NT2/D1 (cell line): ENCODE measurements at regions not wholly inside any gene's neighbourhood (a gene's known extent, or its start where the extent isn't known, plus 50 kb on each side); places are given as distances from the start of the nearest gene placed in this dataset.

Experiments
- DNase-seq: peaks from one replicate; pipeline ENCODE4 v3.0.0-alpha.2; 2011; ENCODE audit warnings: low read depth, low spot score
- H3K27me3 ChIP-seq: 2 replicates; pipeline ENCODE4 v1.6.0; 2011; ENCODE audit warnings: mild to moderate bottlenecking; ENCODE audit not compliant: insufficient read length, insufficient read depth
- H3K36me3 ChIP-seq: 2 replicates; pipeline ENCODE4 v1.6.1; 2011; ENCODE audit warnings: mild to moderate bottlenecking, low read length, mixed read lengths; ENCODE audit not compliant: insufficient read depth, insufficient read length
- H3K4me1 ChIP-seq: 2 replicates; pipeline ENCODE4 v1.5.1; 2011; ENCODE audit not compliant: insufficient read depth, insufficient read length
- H3K4me3 ChIP-seq: 2 replicates; pipeline ENCODE4 v1.5.1; 2011; ENCODE audit warnings: low read depth; ENCODE audit not compliant: insufficient read length
- H3K9ac ChIP-seq: 2 replicates; pipeline ENCODE4 v1.6.0; 2011; ENCODE audit warnings: low read depth; ENCODE audit not compliant: insufficient read length
- H3K9me3 ChIP-seq: 2 replicates; pipeline ENCODE4 v1.5.1; 2011; ENCODE audit warnings: mild to moderate bottlenecking, low read length; ENCODE audit not compliant: insufficient read depth
- SUZ12 ChIP-seq: IDR thresholded peaks from 2 replicates; pipeline ENCODE4 v1.6.1; 2011; ENCODE audit not compliant: insufficient read length, insufficient read depth; ENCODE audit errors: extremely low read depth
- YY1 ChIP-seq: IDR thresholded peaks from 2 replicates; pipeline ENCODE4 v1.6.1; 2011; ENCODE audit not compliant: insufficient read length, insufficient read depth
- ZNF274 ChIP-seq: IDR thresholded peaks from 2 replicates; pipeline ENCODE4 v1.6.1; 2011; ENCODE audit warnings: mild to moderate bottlenecking, low read depth, low read length

GRCh38 chr2:52749764-52750163 lies 1017.8 kb upstream of the CHAC2 start:
- TF ChIP-seq ZNF274 (no peak), SUZ12 (no peak), YY1 (no peak)
- Histone ChIP-seq H3K9me3 (peaks cover 8% of the 10 kb centered on the region; the same call in 1 of the 2 replicates), H3K27me3 (no peaks in the 10 kb centered on the region), H3K4me1 (no peaks in the 10 kb centered on the region), H3K9ac (no peak overlapping the region), H3K36me3 (no peaks in the 10 kb centered on the region), H3K4me3 (no peak overlapping the region)
- DNase-seq: no peak

GRCh38 chr2:52745144-52745543 lies 1022.5 kb upstream of the CHAC2 start:
- no peak for DNase-seq
- Histone ChIP-seq H3K36me3 (no peaks in the 10 kb centered on the region), H3K9me3 (peaks cover 8% of the 10 kb centered on the region; the same call in 1 of the 2 replicates), H3K4me3 (no peak overlapping the region), H3K27me3 (no peaks in the 10 kb centered on the region), H3K4me1 (no peaks in the 10 kb centered on the region), H3K9ac (no peak overlapping the region)
- TF ChIP-seq ZNF274 (no peak), YY1 (no peak), SUZ12 (no peak)

- no peak for DNase-seq
- H3K36me3 ChIP-seq: no peaks in the 10 kb centered on the region
- no peaks in the 10 kb centered on the region for H3K4me1 ChIP-seq
- no peak overlapping the region for H3K4me3 ChIP-seq
- H3K9me3 ChIP-seq: no peaks in the 10 kb centered on the region
- no peaks in the 10 kb centered on the region for H3K27me3 ChIP-seq
- H3K9ac ChIP-seq: no peak overlapping the region
- no peak for TF ChIP-seq YY1
- no peak for TF ChIP-seq ZNF274
- no peak for TF ChIP-seq SUZ12
Observed at GRCh38 chr2:52732849-52733395, 1034.7 kb upstream of the CHAC2 start.

GRCh38 chr2:52724585-52724984 lies 1043.0 kb upstream of the CHAC2 start:
- TF ChIP-seq ZNF274 (no peak), YY1 (no peak), SUZ12 (no peak)
- Histone ChIP-seq H3K36me3 (no peaks in the 10 kb centered on the region), H3K27me3 (no peaks in the 10 kb centered on the region), H3K4me1 (no peaks in the 10 kb centered on the region), H3K9me3 (no peaks in the 10 kb centered on the region), H3K9ac (no peak overlapping the region), H3K4me3 (no peak overlapping the region)
- DNase-seq: peak; percentile 15

- H3K36me3 ChIP-seq: no peaks in the 10 kb centered on the region
- no peaks in the 10 kb centered on the region for H3K4me1 ChIP-seq
- TF ChIP-seq SUZ12: no peak
- TF ChIP-seq YY1: no peak
- TF ChIP-seq ZNF274: no peak
- no peak for DNase-seq
- H3K9me3 ChIP-seq: no peaks in the 10 kb centered on the region
- H3K9ac ChIP-seq: no peak overlapping the region
- H3K27me3 ChIP-seq: no peaks in the 10 kb centered on the region
- no peak overlapping the region for H3K4me3 ChIP-seq
Observed at GRCh38 chr2:52717836-52718235, 1049.8 kb upstream of the CHAC2 start.

GRCh38 chr2:52710810-52711618 lies 1056.6 kb upstream of the CHAC2 start:
- H3K9me3 ChIP-seq: no peaks in the 10 kb centered on the region
- H3K9ac ChIP-seq: no peak overlapping the region
- no peaks in the 10 kb centered on the region for H3K27me3 ChIP-seq
- H3K4me1 ChIP-seq: no peaks in the 10 kb centered on the region
- TF ChIP-seq YY1 (no peak), ZNF274 (no peak), SUZ12 (no peak)
- no peaks in the 10 kb centered on the region for H3K36me3 ChIP-seq
- DNase-seq: no peak
- no peak overlapping the region for H3K4me3 ChIP-seq

- no peaks in the 10 kb centered on the region for H3K4me1 ChIP-seq
- no peaks in the 10 kb centered on the region for H3K27me3 ChIP-seq
- H3K9me3 ChIP-seq: no peaks in the 10 kb centered on the region
- H3K36me3 ChIP-seq: no peaks in the 10 kb centered on the region
- no peak overlapping the region for H3K9ac ChIP-seq
- TF ChIP-seq SUZ12: no peak
- TF ChIP-seq YY1: no peak
- TF ChIP-seq ZNF274: no peak
- no peak for DNase-seq
- H3K4me3 ChIP-seq: no peak overlapping the region
Observed at GRCh38 chr2:52704251-52704650, 1063.4 kb upstream of the CHAC2 start.
